Ramos (cell line): ENCODE measurements at regions not wholly inside any gene's neighbourhood (a gene's known extent, or its start where the extent isn't known, plus 50 kb on each side); places are given as distances from the start of the nearest gene placed in this dataset.

Experiments
- in situ Hi-C: fragments of 300-500 bp; cut with MboI; formaldehyde crosslinking; loops from one replicate; pipeline ENCODE4 v1.14.3; 2022; ENCODE audit warnings: low sequenced_read_pairs; ENCODE audit not compliant: unreplicated experiment

DNA sequence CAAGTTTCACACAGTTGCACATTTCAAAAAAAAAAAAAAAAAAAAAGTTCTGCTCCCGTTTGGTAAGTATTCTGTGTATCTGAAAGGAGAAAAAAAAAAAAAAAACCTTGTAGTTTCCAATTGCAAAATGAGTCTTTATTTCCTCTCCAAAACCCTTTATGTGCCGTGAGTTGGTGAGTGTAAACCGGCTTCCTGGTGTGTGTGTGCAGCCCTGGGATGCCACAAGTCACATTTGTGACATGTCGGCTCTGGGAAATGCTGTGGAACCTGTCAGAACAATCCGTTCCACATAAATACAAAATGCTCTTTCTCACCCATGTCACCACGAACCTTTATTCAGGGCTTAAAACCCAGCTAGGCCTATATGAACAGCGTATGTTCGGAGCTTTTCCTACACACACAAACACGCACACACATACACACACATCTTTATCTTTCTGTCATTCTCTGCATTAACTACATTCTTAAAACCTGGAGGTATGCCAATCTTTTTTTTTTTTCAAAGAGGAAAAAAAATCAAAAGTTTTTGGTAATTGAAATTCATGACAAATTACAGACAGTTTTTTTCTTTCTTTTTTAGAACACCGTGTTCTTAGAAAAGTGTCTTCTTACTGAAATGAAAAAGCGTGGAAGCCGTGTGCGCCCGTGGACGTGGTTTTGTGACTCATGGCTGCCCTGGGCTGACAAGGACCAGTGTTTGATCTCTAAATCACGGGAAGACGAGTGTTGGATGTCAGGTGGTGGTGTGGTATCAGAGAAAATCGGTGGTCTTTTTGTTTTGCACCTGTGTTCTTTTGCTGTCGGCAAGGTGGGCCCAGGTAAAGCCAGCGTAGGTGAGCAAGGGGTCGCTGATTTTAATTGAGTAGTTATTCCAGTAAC, 612.0 kb downstream of the VRK1 start:
- in situ Hi-C loops: no loop called here

DNA sequence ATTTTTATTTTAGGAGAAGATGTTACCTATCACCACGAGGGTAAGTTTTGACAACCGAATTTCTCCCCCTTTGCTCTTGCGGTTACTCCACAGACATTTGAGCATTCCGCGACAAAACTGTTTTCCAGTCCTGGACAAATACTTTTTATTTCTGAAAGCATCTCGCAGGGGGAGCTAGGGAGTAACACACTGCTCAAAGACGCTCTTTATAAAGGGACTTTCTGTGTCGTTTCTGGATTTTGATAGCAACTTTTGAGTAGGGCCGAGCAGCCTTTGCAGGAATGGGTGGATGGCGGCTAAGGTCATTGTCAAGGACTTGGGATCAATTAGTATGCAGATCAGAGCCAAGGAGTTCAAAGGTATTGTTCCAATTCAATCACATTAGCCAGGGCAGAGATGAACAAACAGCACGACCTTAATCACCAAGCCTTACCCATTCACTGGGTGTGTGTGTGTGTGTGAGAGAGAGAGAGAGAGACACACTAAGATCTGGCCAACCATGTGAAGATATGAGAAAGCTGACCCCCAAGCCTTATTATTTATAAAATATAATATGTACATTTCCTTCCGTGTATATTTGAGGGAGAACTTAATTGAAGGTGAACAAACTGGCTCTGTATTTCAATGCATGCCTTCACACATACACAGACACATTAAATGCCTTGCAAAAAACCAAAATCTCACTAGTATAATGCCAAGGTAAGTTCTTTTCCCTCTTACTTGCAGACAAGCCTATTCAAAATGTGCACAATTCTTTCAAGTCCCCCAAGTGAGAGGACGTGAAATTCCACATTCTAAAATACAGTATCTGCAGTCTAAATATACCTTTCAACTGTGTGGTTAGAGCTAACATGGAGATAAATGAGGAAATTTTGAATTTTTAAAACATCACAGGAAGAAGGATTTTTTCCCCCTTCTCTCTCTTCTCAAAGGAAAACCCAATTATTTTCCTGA, 613.8 kb downstream of the VRK1 start:
- in situ Hi-C loops: no loop called here

DNA sequence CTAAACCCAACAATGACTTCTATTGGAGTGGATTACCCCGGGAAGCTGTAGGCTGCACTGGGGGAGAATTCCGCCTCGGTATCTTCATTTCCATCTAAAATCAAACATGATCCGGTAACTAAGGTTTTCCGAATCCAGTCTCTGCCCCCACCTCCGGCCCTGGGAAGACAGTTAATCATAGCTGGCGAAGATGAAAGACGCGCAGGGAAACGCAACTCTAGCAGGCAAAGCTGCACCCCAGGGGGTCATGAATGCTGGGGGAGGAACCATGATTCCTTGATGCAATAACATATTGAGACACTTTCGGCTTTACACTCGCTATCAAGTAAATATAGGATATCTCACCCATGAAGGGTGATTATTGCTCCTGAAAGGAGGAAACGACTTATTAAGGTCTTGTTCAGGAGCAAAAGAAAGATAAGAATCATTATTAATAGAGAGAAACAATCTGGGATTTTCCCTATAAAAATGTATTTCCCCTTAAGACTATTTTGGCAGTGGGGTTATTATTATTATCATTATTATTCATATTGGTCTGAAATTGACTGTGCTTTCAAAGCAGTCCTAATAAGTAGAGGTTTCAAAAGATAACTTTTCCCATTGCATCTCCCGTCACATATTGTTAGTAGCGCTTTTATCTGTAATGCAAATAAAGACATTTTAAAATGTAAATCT, 614.9 kb downstream of the VRK1 start:
- in situ Hi-C loops: no loop called here

DNA sequence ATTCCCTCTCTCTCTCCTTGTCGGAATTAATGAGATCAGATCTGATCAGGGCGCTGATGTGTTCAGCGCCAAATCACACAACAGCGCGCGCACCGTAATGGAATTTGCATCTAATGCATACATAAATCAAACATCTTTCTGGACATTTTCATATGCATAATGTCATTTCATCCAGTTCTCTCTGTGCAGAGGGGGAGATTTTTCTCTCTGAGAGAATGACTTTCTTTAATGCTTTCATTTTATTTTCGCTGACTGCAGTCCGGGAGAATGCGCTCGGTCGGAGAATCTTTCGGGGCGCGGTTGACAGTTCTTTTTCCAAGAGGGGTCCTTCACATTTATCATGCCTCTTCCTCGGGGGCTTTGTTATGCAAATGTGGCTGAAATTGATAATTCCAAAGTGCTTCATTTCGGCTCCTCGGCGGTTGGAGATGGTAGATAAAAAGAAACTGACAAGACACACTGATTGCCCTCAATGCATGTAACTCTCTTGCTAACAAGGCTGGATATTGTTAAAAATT, 615.9 kb downstream of the VRK1 start:
- in situ Hi-C loops: no loop called here

GRCh38 chr14:97413966-97414717, 617.0 kb downstream of the VRK1 start:
- in situ Hi-C loops: no loop called here

DNA sequence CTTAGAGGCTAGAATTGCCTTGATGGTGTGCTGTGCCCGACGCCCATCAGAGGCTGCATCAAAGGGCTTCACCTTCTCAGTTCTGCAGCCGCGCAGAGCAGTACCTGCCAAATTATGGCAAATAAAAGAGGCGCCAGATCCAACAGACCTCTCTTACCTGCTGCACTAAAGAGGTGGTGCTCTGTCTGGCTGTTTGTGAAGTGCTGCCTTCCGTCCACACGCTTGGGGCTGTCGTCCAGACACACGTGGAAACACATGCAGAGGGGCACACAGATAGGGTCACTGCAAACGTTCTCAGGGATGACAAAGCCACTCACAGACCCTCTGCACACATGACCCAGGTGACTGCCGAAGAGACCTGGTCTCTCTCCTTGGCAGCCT, 617.5 kb downstream of the VRK1 start:
- in situ Hi-C loops: no loop called here

DNA sequence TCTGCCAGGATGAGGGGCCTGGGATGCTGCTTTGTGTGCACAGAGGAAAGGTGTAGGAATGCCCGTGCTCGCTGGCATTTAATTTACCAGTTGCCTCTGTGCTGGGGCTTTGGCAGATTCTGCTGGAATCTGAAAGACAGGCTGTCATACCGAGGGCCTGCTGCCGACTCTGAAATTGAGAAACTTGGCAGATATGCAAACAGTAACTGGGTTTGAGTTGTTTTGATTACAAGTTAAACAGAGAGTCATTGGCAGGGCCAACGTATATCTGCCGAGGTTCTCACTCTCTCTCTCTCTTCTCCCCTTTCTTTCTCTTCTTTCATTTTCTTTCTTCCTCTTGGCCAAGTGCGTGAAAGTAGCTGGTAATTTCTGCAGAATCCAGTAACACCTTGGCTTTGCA, 618.7 kb downstream of the VRK1 start:
- in situ Hi-C loops: no loop called here

DNA sequence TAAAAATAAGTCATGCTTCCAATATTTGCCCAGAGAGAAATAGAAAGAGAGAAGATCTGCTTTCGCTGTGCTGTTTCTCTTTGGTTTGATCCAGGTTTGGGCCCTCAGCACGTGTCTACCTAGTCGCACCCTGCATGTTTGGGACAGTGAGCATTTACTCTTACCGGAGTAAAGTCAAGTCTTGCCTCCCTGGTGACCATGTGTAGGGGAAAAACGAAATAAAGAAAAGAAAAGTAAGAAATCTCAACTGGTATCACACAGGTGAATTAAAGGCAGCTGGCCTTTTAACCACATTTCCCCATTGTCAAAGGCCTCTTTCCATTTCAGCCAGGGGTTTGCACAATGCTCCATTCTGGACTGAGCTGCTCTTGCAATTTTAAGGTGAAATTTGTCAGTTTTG, 619.4 kb downstream of the VRK1 start:
- in situ Hi-C loops: no loop called here

DNA sequence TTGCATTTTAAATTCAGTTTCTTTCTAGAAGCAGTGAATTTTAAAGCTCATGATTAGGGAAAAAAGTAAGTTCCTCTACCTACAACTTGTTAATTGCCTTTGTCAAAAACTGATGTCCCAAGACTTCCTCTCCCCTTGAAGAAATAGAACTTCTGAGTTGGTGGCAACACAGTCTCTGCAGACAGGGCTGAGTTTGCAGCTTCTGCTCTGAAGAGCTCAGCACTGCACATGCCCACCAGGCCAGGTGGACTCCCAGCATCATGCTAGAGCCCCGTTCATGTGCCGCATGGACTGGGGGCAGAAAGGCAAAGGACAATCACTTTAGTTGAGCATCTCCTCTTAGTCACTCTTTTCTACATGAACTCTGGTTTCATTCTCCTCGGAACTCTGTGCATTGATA, 620.1 kb downstream of the VRK1 start:
- in situ Hi-C loops: no loop called here

- in situ Hi-C loops: no loop called here
Measured at GRCh38 chr14:97420211-97420610, 623.0 kb downstream of the VRK1 start.

DNA sequence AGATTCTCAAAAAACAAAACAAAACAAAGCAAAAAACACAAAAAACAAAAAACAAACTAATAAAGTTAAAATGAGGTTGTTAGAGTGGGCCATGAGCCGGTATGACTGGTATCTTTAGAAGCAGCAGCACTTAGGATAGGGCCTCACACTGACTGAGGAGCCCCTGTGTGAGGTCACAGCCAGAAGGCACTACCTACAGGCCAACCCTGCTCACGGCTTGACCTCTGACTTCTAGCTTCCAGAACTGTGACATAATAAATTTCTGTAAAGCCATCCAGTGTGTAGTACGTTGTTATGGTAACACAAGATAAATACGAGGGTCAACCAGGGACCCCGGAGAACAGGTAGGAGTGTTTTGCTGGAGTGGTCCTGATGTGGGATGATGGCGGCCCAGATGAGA, 629.6 kb downstream of the VRK1 start:
- in situ Hi-C loops: no loop called here

GRCh38 chr14:97428808-97429440, 631.7 kb downstream of the VRK1 start:
- in situ Hi-C loops: no loop called here

GRCh38 chr14:97432586-97432985, 635.4 kb downstream of the VRK1 start:
- in situ Hi-C loops: no loop called here

DNA sequence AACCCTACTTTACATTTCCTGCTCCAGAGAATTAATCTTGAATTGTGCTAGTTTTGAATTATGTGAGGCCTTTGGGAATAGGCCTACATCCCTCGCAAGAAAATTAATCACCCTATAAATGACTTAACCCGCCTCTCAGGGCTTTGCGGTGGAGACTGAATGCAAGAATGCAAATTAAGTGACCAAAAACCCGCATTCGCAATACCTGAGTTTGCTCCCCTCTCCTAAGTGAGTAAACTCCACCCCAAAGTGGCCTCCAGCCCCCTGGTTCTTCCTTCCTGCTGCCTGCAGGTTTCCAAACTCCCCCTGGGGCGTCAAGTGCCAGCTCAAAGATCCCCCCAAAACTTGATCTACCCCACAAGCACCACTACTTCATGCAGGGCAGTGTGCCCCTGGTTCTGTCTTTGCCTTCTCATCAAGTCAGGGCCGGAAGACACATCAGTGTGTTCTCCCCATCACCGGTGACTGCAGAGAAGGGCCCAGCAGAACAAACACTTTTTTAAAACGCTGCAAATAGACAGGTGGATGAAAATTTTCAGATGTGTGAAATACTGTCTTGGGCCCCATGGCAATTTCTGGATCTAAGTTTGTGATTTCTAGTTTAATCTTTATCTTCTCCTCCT, 644.7 kb downstream of the VRK1 start:
- in situ Hi-C loops: no loop called here

GRCh38 chr14:97442363-97442762, 645.2 kb downstream of the VRK1 start:
- in situ Hi-C loops: no loop called here

DNA sequence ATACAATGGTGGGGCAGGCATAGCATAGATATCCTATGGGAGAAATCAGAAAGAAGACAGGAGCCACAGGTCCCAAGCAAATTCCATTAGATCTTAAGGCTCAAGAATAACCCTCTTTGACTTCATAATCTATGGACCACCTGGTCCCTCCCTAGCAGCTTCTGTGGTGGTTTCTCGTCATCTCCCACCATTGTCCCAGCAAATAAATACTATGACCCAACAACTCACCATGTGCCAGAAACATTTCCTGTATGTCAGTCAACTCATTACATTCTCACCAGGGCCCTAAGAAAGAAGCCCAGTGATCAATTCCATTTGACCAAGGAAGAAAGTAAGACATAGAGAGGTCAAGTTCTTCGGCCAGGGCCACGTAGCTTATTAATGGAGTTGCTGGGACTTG, 646.2 kb downstream of the VRK1 start:
- in situ Hi-C loops: no loop called here

DNA sequence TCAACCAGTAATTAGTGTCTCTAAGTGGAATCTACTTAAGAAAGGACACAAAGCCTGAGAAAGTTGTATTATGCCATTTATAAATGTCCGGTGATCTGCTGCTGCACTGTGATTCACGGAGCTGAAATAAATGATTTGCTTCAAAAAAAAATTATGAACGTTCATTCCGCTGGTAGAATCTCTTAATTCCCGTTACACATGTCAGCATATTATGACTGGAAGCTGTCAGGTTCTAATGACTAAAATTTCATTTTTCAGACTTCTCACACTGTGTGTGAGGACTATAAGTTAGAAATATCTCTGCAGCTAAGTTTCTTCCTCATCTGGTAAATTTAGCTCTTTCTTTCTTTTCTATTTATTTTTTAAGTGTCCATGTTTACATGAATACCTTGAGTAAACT, 647.1 kb downstream of the VRK1 start:
- in situ Hi-C loops: no loop called here

GRCh38 chr14:97445367-97445766, 648.2 kb downstream of the VRK1 start:
- in situ Hi-C loops: no loop called here

GRCh38 chr14:97446087-97446486, 648.9 kb downstream of the VRK1 start:
- in situ Hi-C loops: no loop called here
